LNCAP (cell line): ENCODE measurements at regions not wholly inside any gene's neighbourhood (a gene's known extent, or its start where the extent isn't known, plus 50 kb on each side); places are given as distances from the start of the nearest gene placed in this dataset.

Experiments
- CTCF ChIP-seq: fragments of 450-650 bp; IDR thresholded peaks from 2 replicates; pipeline ENCODE4 v1.5.1; 2017; ENCODE audit warnings: mild to moderate bottlenecking

DNA sequence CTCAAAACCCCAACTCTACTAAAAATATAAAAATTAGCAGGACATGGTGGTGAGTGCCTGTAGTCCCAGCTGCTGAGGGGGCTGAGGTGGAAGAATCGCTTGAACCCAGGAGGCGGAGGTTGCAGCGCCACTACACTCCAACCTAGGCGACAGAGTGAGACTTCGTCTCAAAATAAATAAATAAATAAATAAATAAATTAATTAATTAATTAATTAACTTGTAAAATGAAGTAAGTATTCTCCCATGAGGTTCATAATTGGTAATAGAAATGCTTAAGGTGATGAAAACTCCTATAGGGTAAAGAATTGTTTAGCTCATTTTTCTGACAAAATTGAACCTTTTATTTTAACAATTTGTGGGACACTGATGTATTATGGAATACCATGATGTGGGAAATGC is 230.8 kb downstream of the TMEM182 start:
- no peak for TF ChIP-seq CTCF

- no peak for TF ChIP-seq CTCF
These were observed 238.1 kb downstream of the TMEM182 start for GRCh38 chr2:102999958-103000357.

DNA sequence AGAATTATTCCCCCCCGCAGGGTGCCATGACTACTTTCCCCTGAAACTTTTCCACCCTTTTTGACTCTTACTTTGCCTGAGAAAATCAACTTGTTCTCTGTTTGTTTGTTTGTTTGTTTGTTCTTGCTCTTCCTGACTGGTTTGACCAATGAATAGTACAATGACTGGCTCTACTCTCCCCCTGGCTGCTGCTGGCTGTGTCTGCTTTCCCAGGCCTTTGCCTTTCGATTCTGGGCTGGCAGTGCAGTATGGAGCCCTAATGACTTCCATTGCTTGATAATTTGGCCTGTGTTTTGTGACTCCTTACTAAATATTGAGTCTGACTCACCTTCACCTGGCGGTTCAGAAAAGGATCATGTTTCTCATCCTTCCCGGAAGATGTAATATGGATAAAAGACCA is 241.1 kb downstream of the TMEM182 start:
- TF ChIP-seq CTCF, result no peak

- no peak for TF ChIP-seq CTCF
These were observed 242.0 kb downstream of the TMEM182 start for GRCh38 chr2:103003750-103004260.

DNA sequence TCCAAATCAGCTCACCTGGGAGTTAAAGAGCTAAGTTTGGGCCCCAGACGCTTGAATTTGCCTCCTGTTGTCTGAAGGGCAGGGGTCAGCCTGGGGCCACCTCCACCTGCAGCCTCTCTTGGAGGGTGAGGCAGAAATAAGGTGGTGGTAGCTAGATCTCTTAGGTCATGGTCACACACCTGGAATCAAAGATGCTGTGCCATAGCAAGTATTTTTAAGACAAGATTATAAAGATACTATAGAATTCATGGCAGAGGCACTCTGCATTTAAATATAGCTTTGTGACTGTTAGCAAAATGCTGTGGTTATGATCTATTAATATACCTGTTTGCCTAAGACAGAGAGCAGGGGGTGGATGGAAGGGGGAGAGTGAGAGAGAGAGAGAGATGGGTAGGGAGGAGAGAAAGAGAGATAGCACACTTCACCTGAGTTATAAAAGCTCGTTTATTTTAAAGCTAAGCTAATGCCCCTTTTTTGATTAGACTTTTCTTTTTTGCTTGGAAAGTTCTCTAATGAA is 242.7 kb downstream of the TMEM182 start:
- no peak for TF ChIP-seq CTCF

GRCh38 chr2:103005393-103005792 is 243.6 kb downstream of the TMEM182 start:
- TF ChIP-seq CTCF, result no peak

DNA sequence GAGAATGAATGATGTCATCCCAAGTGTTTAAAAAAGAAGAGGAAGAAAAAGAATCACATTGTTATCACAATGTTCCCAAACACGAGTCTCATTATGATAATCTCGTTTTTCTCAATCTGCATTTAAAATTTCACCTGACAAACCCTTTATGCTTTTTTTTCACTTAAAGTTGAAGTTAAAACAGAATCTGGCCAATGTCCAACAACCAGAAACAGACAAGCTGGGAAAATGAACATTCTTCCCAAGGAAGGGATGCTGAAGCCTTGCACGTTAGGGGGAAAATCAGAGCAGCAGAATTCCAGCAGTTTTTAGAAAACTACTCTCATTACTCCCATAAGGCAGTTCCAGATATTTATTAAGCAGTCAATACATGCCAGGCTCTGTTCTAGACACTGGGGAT is 245.3 kb downstream of the TMEM182 start:
- no peak for TF ChIP-seq CTCF

DNA sequence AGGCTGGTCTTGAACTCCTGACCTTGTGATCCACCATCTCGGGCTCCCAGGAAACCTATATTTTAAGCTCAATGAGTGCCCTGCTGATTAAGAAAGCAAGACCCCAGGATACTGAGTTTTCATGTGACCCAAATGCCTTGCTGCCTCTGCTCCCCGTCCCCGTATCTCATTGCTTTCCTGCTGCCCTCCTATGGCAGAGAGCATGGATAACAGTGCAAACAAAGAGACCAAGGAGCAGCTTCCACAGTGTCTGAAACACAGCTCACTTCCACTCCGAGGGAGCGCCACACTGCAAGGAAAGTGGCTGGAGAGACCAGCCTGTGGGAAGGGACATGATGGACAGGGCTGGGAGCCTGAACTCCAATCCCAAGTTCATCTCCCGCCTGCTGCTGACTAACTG is 246.8 kb downstream of the TMEM182 start:
- TF ChIP-seq CTCF, result no peak
